ENCODE measurements at regions not wholly inside any gene's neighbourhood (a gene's known extent, or its start where the extent isn't known, plus 50 kb on each side); places are given as distances from the start of the nearest gene placed in this dataset.

GRCh38 chr12:3371018-3371417 lies 120.0 kb upstream of the PRMT8 start:
- peak; percentile 40 for DNase-seq

- DNase-seq = no peak
These were observed 115.7 kb upstream of the PRMT8 start for GRCh38 chr12:3375326-3375725.

GRCh38 chr12:3376779-3377455 lies 114.1 kb upstream of the PRMT8 start:
- no peak for DNase-seq

GRCh38 chr12:3378655-3379054 lies 112.3 kb upstream of the PRMT8 start:
- DNase-seq = no peak

- no peak for DNase-seq
These were observed 111.9 kb upstream of the PRMT8 start for GRCh38 chr12:3379079-3379478.

GRCh38 chr12:3380200-3381043 lies 110.6 kb upstream of the PRMT8 start:
- DNase-seq = no peak

GRCh38 chr12:3381059-3382047 lies 109.7 kb upstream of the PRMT8 start:
- DNase-seq = no peak

GRCh38 chr12:3389986-3390385 lies 101.0 kb upstream of the PRMT8 start:
- DNase-seq = no peak

- DNase-seq = peak; percentile 49
These were observed 93.4 kb upstream of the PRMT8 start for GRCh38 chr12:3397596-3397995.

GRCh38 chr12:3398196-3398789 lies 92.7 kb upstream of the PRMT8 start:
- no peak for DNase-seq

- DNase-seq = no peak
These were observed 85.2 kb upstream of the PRMT8 start for GRCh38 chr12:3405821-3406220.

GRCh38 chr12:3407723-3408122 lies 83.3 kb upstream of the PRMT8 start:
- no peak for DNase-seq

- DNase-seq = no peak
These were observed 81.3 kb upstream of the PRMT8 start for GRCh38 chr12:3409662-3410061.

- DNase-seq = no peak
These were observed 74.8 kb upstream of the PRMT8 start for GRCh38 chr12:3416159-3416558.

GRCh38 chr12:3416670-3417069 lies 74.3 kb upstream of the PRMT8 start:
- no peak for DNase-seq

GRCh38 chr12:3417113-3417512 lies 73.9 kb upstream of the PRMT8 start:
- no peak for DNase-seq

GRCh38 chr12:3417937-3418462 lies 73.0 kb upstream of the PRMT8 start:
- DNase-seq = no peak

- DNase-seq = no peak
These were observed 72.2 kb upstream of the PRMT8 start for GRCh38 chr12:3418609-3419390.

- no peak for DNase-seq
These were observed 71.4 kb upstream of the PRMT8 start for GRCh38 chr12:3419558-3419957.

GRCh38 chr12:3420693-3421092 lies 70.3 kb upstream of the PRMT8 start:
- no peak for DNase-seq

- peak; percentile 32 for DNase-seq
These were observed 69.6 kb upstream of the PRMT8 start for GRCh38 chr12:3421191-3421978.

Measured in NCI-H2171 treated with DMSO at 0.1 percent for 48 hours (cell line).